Psoas muscle (tissue), 7 donors: ENCODE measurements at regions not wholly inside any gene's neighbourhood (a gene's known extent, or its start where the extent isn't known, plus 50 kb on each side); places are given as distances from the start of the nearest gene placed in this dataset.

Source experiments
- ATAC-seq, 4 donors: fragments of 200-7000 bp; cut with Tn5 transposase; one replicate each; pipeline ENCODE4 v1.9.1; 2020; ENCODE audit warnings: moderate library complexity in 3 of 4, mild to moderate bottlenecking in 2 of 4
- DNase-seq, 2 donors: peaks; one replicate each; pipeline ENCODE4 v3.0.0-alpha.2; 2020
- H3K27ac ChIP-seq: fragments of 200-600 bp; one replicate; pipeline ENCODE4 v1.8.0; 2022
- H3K27me3 ChIP-seq, 3 donors: fragments of 200-600 bp in 1 of 3; one replicate each; pipeline versions ENCODE4 v1.6.1 to v1.8.0; 2013 to 2022; ENCODE audit warnings: low read length in 2 of 3, mild to moderate bottlenecking in 2 of 3, moderate library complexity in 1 of 3; ENCODE audit not compliant: insufficient read depth in 3 of 3
- H3K36me3 ChIP-seq, 2 donors: fragments of 200-600 bp in 1 of 2; one replicate each; pipeline versions ENCODE4 v1.6.1 to v1.8.0; 2013 to 2022; ENCODE audit warnings: low read depth in 1 of 2, mild to moderate bottlenecking in 1 of 2, moderate library complexity in 1 of 2; ENCODE audit not compliant: insufficient read depth in 1 of 2
- H3K4me1 ChIP-seq: fragments of 200-600 bp; one replicate; pipeline ENCODE4 v1.8.0; 2022
- H3K4me3 ChIP-seq: fragments of 200-600 bp; one replicate; pipeline ENCODE4 v1.8.0; 2022; ENCODE audit warnings: mild to moderate bottlenecking
- H3K9me3 ChIP-seq: fragments of 200-600 bp; one replicate; pipeline ENCODE4 v1.8.0; 2022
- WGBS, 3 donors: extraction: QIAGEN DNeasy Blood & Tissue Kit; methylation state at CpG; one replicate each; pipeline versions ENCODE4 v1.1.6 to v1.1.7; 2013; 5-methylcytosine and 5-hydroxymethylcytosine counted together
- intact Hi-C, 2 donors: fragments of 100-400 bp; cut with DNase I; formaldehyde crosslinking; loops; one replicate each; pipeline versions ENCODE4 v1.11.0 to v1.14.2; 2022
- TF ChIP-seq, protein P1 (sequence below): fragments of 200-600 bp; IDR thresholded peaks from one replicate; pipeline ENCODE4 v1.8.0; 2022; ENCODE audit warnings: antibody characterized with exemption
- donor health status: healthy with polysubstance abuse.
- donor health status: DM: no; HTN: no; CAD: no; lungs with moderate emphysema.
- donor health status: Bipolar disorder and iron deficiency.
- donor health status: healthy.
- donor health status: DM: yes; HTN: yes; CAD: no.
- donor health status: DM: no; HTN: no; CAD: no.
- donor health status: DM: yes; HTN: yes; CAD: no.

GRCh38 chr14:26982071-26982470, 384.2 kb upstream of the NOVA1 start:
- ATAC-seq (no peak), DNase-seq (no peak)
- no peak overlapping the region for H3K27ac ChIP-seq
- H3K4me3 ChIP-seq: no peak overlapping the region
- H3K36me3 ChIP-seq: no peaks in the 10 kb centered on the region
- TF ChIP-seq, protein P1, sequence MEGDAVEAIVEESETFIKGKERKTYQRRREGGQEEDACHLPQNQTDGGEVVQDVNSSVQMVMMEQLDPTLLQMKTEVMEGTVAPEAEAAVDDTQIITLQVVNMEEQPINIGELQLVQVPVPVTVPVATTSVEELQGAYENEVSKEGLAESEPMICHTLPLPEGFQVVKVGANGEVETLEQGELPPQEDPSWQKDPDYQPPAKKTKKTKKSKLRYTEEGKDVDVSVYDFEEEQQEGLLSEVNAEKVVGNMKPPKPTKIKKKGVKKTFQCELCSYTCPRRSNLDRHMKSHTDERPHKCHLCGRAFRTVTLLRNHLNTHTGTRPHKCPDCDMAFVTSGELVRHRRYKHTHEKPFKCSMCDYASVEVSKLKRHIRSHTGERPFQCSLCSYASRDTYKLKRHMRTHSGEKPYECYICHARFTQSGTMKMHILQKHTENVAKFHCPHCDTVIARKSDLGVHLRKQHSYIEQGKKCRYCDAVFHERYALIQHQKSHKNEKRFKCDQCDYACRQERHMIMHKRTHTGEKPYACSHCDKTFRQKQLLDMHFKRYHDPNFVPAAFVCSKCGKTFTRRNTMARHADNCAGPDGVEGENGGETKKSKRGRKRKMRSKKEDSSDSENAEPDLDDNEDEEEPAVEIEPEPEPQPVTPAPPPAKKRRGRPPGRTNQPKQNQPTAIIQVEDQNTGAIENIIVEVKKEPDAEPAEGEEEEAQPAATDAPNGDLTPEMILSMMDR: no peak
- H3K27me3 ChIP-seq: no peaks in the 10 kb centered on the region
- 77 to 81% (median 80%) methylated on average over 5 of the region's 5 CpGs for WGBS, 3 donors
- intact Hi-C loops: no loop called here
- no peaks in the 10 kb centered on the region for H3K4me1 ChIP-seq
- H3K9me3 ChIP-seq: no peaks in the 10 kb centered on the region

DNA sequence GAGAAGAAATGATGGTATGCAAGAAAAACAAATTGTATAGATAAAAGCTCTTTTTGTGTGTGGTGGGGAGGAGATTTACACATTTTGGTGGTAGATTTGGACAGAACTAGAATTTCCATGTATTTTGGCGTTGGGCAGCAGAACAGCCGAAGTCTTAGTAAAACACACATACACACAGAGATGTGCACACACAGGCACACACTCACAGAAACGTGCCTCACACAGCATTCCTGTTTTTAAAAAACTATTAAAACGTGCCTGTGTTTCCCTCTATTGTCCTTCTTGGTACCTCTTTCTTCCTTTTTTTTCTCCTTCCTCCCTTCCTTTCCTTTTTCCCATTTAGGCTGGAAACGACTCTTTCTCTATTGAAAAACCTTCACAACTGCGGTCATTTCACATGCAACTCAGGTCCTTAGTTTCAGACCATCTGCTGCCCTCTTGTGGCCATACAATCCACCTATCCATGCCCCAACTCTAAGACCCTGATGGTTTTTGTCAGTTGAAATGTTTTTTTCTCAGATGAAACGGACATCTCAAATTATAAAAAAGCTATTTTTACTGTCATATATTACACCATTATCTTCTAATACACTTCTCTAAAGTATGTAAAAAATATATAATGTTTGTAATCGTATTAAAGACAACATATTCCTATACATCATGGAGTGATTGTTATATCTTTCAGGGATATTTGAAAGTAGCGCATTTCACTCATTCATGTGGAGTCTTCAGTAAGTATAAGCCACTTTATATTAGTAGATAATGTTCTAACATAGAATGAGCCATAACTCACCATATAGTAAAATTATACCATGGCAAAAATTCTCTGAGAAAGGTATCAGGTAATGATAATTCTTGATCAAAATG, 386.7 kb upstream of the NOVA1 start:
- Histone ChIP-seq H3K4me1 (no peaks in the 10 kb centered on the region), H3K27ac (no peak overlapping the region), H3K36me3 (no peaks in the 10 kb centered on the region), H3K4me3 (no peak overlapping the region), H3K9me3 (no peaks in the 10 kb centered on the region), H3K27me3 (no peaks in the 10 kb centered on the region)
- intact Hi-C loops: no loop called here
- WGBS, 3 donors: 30 to 39% (median 33%) methylated on average over 9 of the region's 9 CpGs
- DNase-seq: peak in 1 of 2 donors; percentile 43
- ATAC-seq: peak in 1 of 4 donors; percentile 11
- TF ChIP-seq, protein P1: peak; percentile 44

DNA sequence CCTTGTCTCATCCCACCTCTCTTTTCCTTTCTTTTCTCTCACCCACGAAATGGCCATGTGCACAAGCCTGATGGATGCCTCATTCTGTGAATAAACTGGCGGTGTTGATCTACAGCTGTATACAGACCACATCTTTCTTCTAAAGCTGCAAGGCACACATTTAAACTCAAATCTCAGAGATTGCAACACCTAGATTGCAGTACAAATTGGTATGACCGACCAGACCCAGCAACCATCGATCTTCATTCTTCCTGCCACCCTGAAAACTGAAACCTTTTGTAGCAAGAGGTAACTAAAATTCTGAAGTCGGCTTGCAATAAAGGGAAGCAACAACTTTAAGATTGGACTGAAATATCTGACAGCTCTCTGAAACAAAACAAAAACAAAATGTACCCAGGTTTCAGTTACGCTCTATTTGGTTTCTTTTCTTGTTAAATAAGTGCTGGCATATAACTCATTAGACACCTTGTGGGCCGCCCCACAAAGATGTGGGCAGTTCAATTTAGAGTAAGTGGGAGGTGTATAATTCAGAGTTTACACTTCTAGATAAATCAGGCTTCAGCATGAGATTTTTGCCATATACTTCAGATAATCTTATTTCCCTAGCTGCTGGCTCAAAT, 390.0 kb upstream of the NOVA1 start:
- Histone ChIP-seq H3K36me3 (no peaks in the 10 kb centered on the region), H3K27ac (no peak overlapping the region), H3K9me3 (no peaks in the 10 kb centered on the region), H3K27me3 (no peaks in the 10 kb centered on the region), H3K4me3 (no peak overlapping the region), H3K4me1 (no peaks in the 10 kb centered on the region)
- intact Hi-C loops: no loop called here
- TF ChIP-seq, protein P1: no peak
- DNase-seq (no peak), ATAC-seq (no peak)
- WGBS, 3 donors: 57 to 68% (median 64%) methylated on average over 7 of the region's 7 CpGs

- H3K36me3 ChIP-seq: no peaks in the 10 kb centered on the region
- TF ChIP-seq, protein P1: no peak
- intact Hi-C loops: no loop called here
- no peaks in the 10 kb centered on the region for H3K9me3 ChIP-seq
- DNase-seq (no peak), ATAC-seq (no peak)
- no peaks in the 10 kb centered on the region for H3K27me3 ChIP-seq
- H3K4me1 ChIP-seq: no peaks in the 10 kb centered on the region
- H3K27ac ChIP-seq: no peak overlapping the region
- no peak overlapping the region for H3K4me3 ChIP-seq
Measured at GRCh38 chr14:26990946-26991345, 393.1 kb upstream of the NOVA1 start.
